OCI-LY1 (cell line): ENCODE measurements at regions not wholly inside any gene's neighbourhood (a gene's known extent, or its start where the extent isn't known, plus 50 kb on each side); places are given as distances from the start of the nearest gene placed in this dataset.

Experiments
- H2AFZ ChIP-seq: fragments of 200-600 bp; sonication (generic), shearing (Covaris generic); 2 replicates; pipeline ENCODE4 v1.6.0; 2014; ENCODE audit warnings: antibody characterized with exemption, mild to moderate bottlenecking, low read length
- H3F3A ChIP-seq: fragments of 200-600 bp; sonication (generic), shearing (Covaris generic); 2 replicates; pipeline ENCODE4 v1.6.0; 2014; ENCODE audit warnings: mild to moderate bottlenecking, antibody characterized with exemption, low read length, moderate library complexity; ENCODE audit not compliant: insufficient read depth
- H3K27ac ChIP-seq: fragments of 200-600 bp; sonication (generic); 2 replicates; pipeline ENCODE4 v1.5.1; 2014; ENCODE audit warnings: low read length, mixed run types, mild to moderate bottlenecking, low read depth; ENCODE audit not compliant: poor library complexity, severe bottlenecking
- H3K27me3 ChIP-seq: fragments of 200-600 bp; sonication (generic); 2 replicates; pipeline ENCODE4 v1.6.0; 2014; ENCODE audit warnings: antibody characterized with exemption, mild to moderate bottlenecking, low read length, moderate library complexity; ENCODE audit not compliant: insufficient read depth
- H3K36me3 ChIP-seq: fragments of 200-600 bp; sonication (generic); 2 replicates; pipeline ENCODE4 v1.6.1; 2014; ENCODE audit warnings: mild to moderate bottlenecking, antibody characterized with exemption, low read length, moderate library complexity, mixed read lengths; ENCODE audit not compliant: insufficient read depth
- H3K4me1 ChIP-seq: fragments of 200-600 bp; sonication (generic); 2 replicates; pipeline ENCODE4 v1.5.1; 2014; ENCODE audit warnings: mild to moderate bottlenecking, low read length, moderate library complexity; ENCODE audit not compliant: insufficient read depth, severe bottlenecking
- H3K4me2 ChIP-seq: fragments of 200-600 bp; sonication (generic), shearing (Covaris generic); 2 replicates; pipeline ENCODE4 v1.6.1; 2014; ENCODE audit warnings: low read length
- H3K4me3 ChIP-seq: fragments of 200-600 bp; sonication (generic); 2 replicates; pipeline ENCODE4 v1.5.1; 2014; ENCODE audit warnings: low read length, low read depth, mild to moderate bottlenecking, mixed read lengths; ENCODE audit not compliant: poor library complexity, severe bottlenecking
- H3K79me2 ChIP-seq: fragments of 200-600 bp; shearing (Covaris generic); 2 replicates; pipeline ENCODE4 v1.6.1; 2016; ENCODE audit warnings: mixed run types, low read length, mixed read lengths; ENCODE audit not compliant: insufficient read depth
- H3K9ac ChIP-seq: fragments of 200-600 bp; sonication (generic), shearing (Covaris generic); 2 replicates; pipeline ENCODE4 v1.6.1; 2014; ENCODE audit warnings: mild to moderate bottlenecking, low read length, mixed read lengths
- H3K9me2 ChIP-seq: fragments of 200-600 bp; sonication (generic), shearing (Covaris generic); 2 replicates; pipeline ENCODE4 v1.6.1; 2014; ENCODE audit warnings: low read depth, mild to moderate bottlenecking, low read length, mixed read lengths
- H3K9me3 ChIP-seq: fragments of 200-600 bp; shearing (Covaris generic); 2 replicates; pipeline ENCODE4 v1.6.1; 2014; ENCODE audit warnings: low read length, mixed read lengths
- H4K20me1 ChIP-seq: fragments of 200-600 bp; sonication (generic), shearing (Covaris generic); 2 replicates; pipeline ENCODE4 v1.6.0; 2016; ENCODE audit warnings: mild to moderate bottlenecking, low read length; ENCODE audit not compliant: insufficient read depth
- EZH2 ChIP-seq: fragments of 200-600 bp; sonication (generic), shearing (Covaris generic); IDR thresholded peaks from 2 replicates; pipeline ENCODE4 v1.8.0; 2017; ENCODE audit warnings: borderline replicate concordance, mixed run types, mild to moderate bottlenecking, antibody characterized with exemption, low read length, moderate library complexity, mixed read lengths
- TF ChIP-seq, protein P1 (sequence below): fragments of 200-600 bp; sonication (generic), shearing (Covaris generic); IDR thresholded peaks from 2 replicates; pipeline ENCODE4 v1.5.1; 2017; ENCODE audit warnings: mild to moderate bottlenecking, antibody characterized with exemption, low read length, moderate library complexity, mixed read lengths

DNA sequence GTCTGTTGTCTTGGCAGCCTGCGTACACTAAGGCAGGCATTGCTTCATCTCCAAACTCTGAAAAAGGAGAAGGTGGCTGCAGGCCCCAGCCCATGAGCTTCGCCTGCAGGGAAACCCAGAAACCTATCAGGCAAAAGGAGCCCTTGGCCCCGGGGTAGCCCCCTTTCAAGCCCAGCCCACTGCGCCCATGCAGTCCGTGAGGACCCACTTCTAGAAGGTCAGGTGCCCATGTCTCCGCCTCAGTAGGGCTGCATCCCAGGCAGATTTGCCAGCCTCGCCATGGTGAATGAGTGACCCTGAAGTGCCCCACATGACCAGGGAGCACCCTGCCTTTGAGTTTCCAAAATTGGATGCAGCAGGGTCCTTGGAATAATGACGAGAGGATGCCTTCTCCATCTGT, 1158.4 kb downstream of the BRD1 start:
- H3K4me2 ChIP-seq, result no peak overlapping the region
- no peak overlapping the region for H3K9ac ChIP-seq
- H3F3A ChIP-seq, result no peaks in the 10 kb centered on the region
- H4K20me1 ChIP-seq, result no peaks in the 10 kb centered on the region
- no peaks in the 10 kb centered on the region for H3K36me3 ChIP-seq
- no peak overlapping the region for H3K4me3 ChIP-seq
- no peak overlapping the region for H3K27ac ChIP-seq
- H3K4me1 ChIP-seq, result no peaks in the 10 kb centered on the region
- no peak overlapping the region for H2AFZ ChIP-seq
- peaks cover 7% of the 10 kb centered on the region; the same call in 1 of the 2 replicates for H3K9me3 ChIP-seq
- no peaks in the 10 kb centered on the region for H3K9me2 ChIP-seq
- H3K27me3 ChIP-seq, result no peaks in the 10 kb centered on the region
- H3K79me2 ChIP-seq, result no peaks in the 10 kb centered on the region
- TF ChIP-seq EZH2, result no peak

DNA sequence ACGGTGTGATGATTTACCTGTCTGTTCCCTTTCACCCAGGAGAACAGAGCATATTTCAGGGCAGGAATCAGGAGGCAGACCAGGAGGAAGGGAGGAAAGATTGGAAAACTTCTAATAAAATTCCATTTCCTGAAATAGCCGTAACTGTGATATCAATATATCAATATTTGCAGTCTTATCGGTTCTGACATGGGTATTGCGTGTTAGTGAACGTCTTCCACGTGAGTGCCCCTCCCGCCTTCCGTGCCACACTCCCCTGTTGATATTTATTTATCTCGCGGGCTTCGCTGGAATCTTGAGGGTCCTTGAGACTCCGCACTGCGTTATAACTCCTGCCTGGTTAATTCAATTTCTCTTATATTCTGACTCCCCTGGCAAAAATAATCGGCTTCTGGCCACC, 1160.4 kb downstream of the BRD1 start:
- H3K9ac ChIP-seq, result no peak overlapping the region
- no peaks in the 10 kb centered on the region for H3K79me2 ChIP-seq
- H3K9me2 ChIP-seq, result no peaks in the 10 kb centered on the region
- no peak overlapping the region for H3K27ac ChIP-seq
- peaks cover 4% of the 10 kb centered on the region; the same call in 1 of the 2 replicates for H3K9me3 ChIP-seq
- no peaks in the 10 kb centered on the region for H4K20me1 ChIP-seq
- H3K4me2 ChIP-seq, result no peak overlapping the region
- H3K27me3 ChIP-seq, result no peaks in the 10 kb centered on the region
- no peak overlapping the region for H2AFZ ChIP-seq
- TF ChIP-seq EZH2, result no peak
- TF ChIP-seq, protein P1, sequence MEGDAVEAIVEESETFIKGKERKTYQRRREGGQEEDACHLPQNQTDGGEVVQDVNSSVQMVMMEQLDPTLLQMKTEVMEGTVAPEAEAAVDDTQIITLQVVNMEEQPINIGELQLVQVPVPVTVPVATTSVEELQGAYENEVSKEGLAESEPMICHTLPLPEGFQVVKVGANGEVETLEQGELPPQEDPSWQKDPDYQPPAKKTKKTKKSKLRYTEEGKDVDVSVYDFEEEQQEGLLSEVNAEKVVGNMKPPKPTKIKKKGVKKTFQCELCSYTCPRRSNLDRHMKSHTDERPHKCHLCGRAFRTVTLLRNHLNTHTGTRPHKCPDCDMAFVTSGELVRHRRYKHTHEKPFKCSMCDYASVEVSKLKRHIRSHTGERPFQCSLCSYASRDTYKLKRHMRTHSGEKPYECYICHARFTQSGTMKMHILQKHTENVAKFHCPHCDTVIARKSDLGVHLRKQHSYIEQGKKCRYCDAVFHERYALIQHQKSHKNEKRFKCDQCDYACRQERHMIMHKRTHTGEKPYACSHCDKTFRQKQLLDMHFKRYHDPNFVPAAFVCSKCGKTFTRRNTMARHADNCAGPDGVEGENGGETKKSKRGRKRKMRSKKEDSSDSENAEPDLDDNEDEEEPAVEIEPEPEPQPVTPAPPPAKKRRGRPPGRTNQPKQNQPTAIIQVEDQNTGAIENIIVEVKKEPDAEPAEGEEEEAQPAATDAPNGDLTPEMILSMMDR, result no peak
- no peaks in the 10 kb centered on the region for H3K4me1 ChIP-seq
- H3K4me3 ChIP-seq, result no peak overlapping the region
- H3K36me3 ChIP-seq, result no peaks in the 10 kb centered on the region
- H3F3A ChIP-seq, result no peaks in the 10 kb centered on the region

DNA sequence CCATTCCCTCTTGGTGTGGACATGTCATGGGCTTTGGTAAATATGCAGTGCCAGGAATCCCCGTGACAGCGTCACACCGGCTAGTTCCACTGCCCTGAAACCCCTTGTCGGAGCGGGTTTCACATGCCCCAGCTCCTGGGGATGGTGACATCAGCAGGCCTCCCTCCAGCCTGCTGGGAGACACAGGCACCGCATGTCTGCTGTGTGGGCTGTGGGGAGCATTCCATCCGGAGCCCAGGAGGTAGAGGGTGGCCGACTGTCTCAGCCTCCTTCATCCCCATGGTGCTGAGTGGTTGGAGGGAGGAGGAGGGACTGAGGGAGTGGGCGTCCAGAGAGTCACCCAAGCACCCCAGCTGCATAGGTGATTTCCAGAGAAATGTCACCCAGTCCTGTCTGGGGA, 1161.1 kb downstream of the BRD1 start:
- no peaks in the 10 kb centered on the region for H3K79me2 ChIP-seq
- no peaks in the 10 kb centered on the region for H3F3A ChIP-seq
- no peak overlapping the region for H3K4me2 ChIP-seq
- H3K27me3 ChIP-seq, result no peaks in the 10 kb centered on the region
- H3K9ac ChIP-seq, result no peak overlapping the region
- no peaks in the 10 kb centered on the region for H3K9me2 ChIP-seq
- no peaks in the 10 kb centered on the region for H3K36me3 ChIP-seq
- TF ChIP-seq EZH2, result no peak
- TF ChIP-seq, protein P1, result no peak
- H4K20me1 ChIP-seq, result no peaks in the 10 kb centered on the region
- H3K9me3 ChIP-seq, result no peaks in the 10 kb centered on the region
- no peak overlapping the region for H3K27ac ChIP-seq
- H2AFZ ChIP-seq, result no peak overlapping the region
- no peak overlapping the region for H3K4me3 ChIP-seq
- no peaks in the 10 kb centered on the region for H3K4me1 ChIP-seq

DNA sequence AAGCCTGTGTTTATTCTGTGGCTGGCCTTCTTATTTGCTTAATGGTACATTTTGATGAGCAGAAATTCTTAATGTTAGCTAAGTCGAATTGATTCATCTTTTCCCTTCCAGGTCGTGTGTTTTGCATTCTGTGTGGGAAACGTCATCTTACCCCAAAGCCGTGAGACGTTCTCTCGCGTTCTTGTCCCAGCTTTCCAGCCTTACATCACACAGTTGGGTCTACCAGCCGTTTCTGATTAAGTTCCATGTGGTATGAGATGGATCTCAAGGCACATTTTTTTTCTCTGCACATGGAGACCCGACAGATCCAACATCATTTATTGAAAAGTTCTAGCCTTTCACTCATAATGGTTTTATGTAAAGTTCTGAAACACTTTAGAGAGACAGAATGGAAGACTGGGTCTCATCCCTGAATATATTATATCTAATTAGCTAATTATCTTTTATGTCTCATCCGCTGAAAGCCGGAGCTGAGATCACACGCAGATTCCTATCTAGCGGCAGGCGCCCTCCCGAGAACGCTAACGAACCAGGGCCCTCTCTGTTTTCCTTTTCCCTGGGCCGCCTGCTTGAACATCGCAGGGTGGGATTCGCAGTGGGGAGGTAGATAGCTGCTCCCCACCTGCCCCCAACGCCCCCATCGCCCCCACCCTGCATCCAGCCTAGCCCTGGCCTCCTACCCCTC, 1162.2 kb downstream of the BRD1 start:
- Histone ChIP-seq H3K4me3 (no peak overlapping the region), H3K27ac (no peak overlapping the region), H3K36me3 (no peaks in the 10 kb centered on the region), H3K9ac (no peak overlapping the region), H4K20me1 (no peaks in the 10 kb centered on the region), H3K4me2 (no peak overlapping the region), H3F3A (no peaks in the 10 kb centered on the region), H3K4me1 (no peaks in the 10 kb centered on the region), H3K27me3 (no peaks in the 10 kb centered on the region), H3K9me3 (no peaks in the 10 kb centered on the region), H3K79me2 (no peaks in the 10 kb centered on the region), H3K9me2 (no peaks in the 10 kb centered on the region), H2AFZ (no peak overlapping the region)
- TF ChIP-seq, protein P1, result no peak
- no peak for TF ChIP-seq EZH2
